ENCODE measurements at regions not wholly inside any gene's neighbourhood (a gene's known extent, or its start where the extent isn't known, plus 50 kb on each side); places are given as distances from the start of the nearest gene placed in this dataset.

GRCh38 chrY:8726616-8727015 is 610.6 kb upstream of the TSPY4 start:
- H3K9me3 ChIP-seq (ENCODE audit: severe bottlenecking), result no peaks in the 10 kb centered on the region
- H3K36me3 ChIP-seq (ENCODE audit: low read depth), result no peaks in the 10 kb centered on the region
- no peaks in the 10 kb centered on the region for H3K27me3 ChIP-seq (ENCODE audit: insufficient read depth, poor library complexity, severe bottlenecking)
- H3K4me1 ChIP-seq (ENCODE audit: insufficient read depth, poor library complexity, severe bottlenecking), result no peaks in the 10 kb centered on the region
- no peak overlapping the region for H3K4me3 ChIP-seq (ENCODE audit: severe bottlenecking)
- no peak overlapping the region for H3K27ac ChIP-seq (ENCODE audit: poor library complexity, severe bottlenecking)
- no peak for DNase-seq (ENCODE audit: low spot score)
- ATAC-seq (ENCODE audit: low read depth), result no peak
- TF ChIP-seq CTCF (IDR thresholded peaks at IDR 0.05; ENCODE audit: poor library complexity, severe bottlenecking), result no peak

- no peak for DNase-seq (ENCODE audit: low spot score)
- no peak overlapping the region for H3K27ac ChIP-seq (ENCODE audit: poor library complexity, severe bottlenecking)
- H3K36me3 ChIP-seq (ENCODE audit: low read depth), result no peaks in the 10 kb centered on the region
- H3K27me3 ChIP-seq (ENCODE audit: insufficient read depth, poor library complexity, severe bottlenecking), result no peaks in the 10 kb centered on the region
- H3K4me3 ChIP-seq (ENCODE audit: severe bottlenecking), result no peak overlapping the region
- H3K4me1 ChIP-seq (ENCODE audit: insufficient read depth, poor library complexity, severe bottlenecking), result no peaks in the 10 kb centered on the region
- H3K9me3 ChIP-seq (ENCODE audit: severe bottlenecking), result no peaks in the 10 kb centered on the region
- TF ChIP-seq CTCF (IDR thresholded peaks at IDR 0.05; ENCODE audit: poor library complexity, severe bottlenecking), result no peak
- ATAC-seq (ENCODE audit: low read depth), result no peak
These were observed 607.3 kb upstream of the TSPY4 start for GRCh38 chrY:8729971-8730370.

GRCh38 chrY:8741343-8742069 is 595.8 kb upstream of the TSPY4 start:
- no peak for DNase-seq (ENCODE audit: low spot score)
- Histone ChIP-seq H3K4me3 (ENCODE audit: severe bottlenecking) (no peak overlapping the region), H3K4me1 (ENCODE audit: insufficient read depth, poor library complexity, severe bottlenecking) (no peaks in the 10 kb centered on the region), H3K27me3 (ENCODE audit: insufficient read depth, poor library complexity, severe bottlenecking) (no peaks in the 10 kb centered on the region), H3K9me3 (ENCODE audit: severe bottlenecking) (no peaks in the 10 kb centered on the region), H3K36me3 (ENCODE audit: low read depth) (no peaks in the 10 kb centered on the region), H3K27ac (ENCODE audit: poor library complexity, severe bottlenecking) (no peak overlapping the region)
- ATAC-seq (ENCODE audit: low read depth), result no peak
- no peak for TF ChIP-seq CTCF (IDR thresholded peaks at IDR 0.05; ENCODE audit: poor library complexity, severe bottlenecking)

GRCh38 chrY:8764184-8764583 is 573.1 kb upstream of the TSPY4 start:
- DNase-seq (ENCODE audit: low spot score) (no peak), ATAC-seq (ENCODE audit: low read depth) (no peak)
- H3K36me3 ChIP-seq (ENCODE audit: low read depth), result no peaks in the 10 kb centered on the region
- TF ChIP-seq CTCF (IDR thresholded peaks at IDR 0.05; ENCODE audit: poor library complexity, severe bottlenecking), result no peak
- no peaks in the 10 kb centered on the region for H3K27me3 ChIP-seq (ENCODE audit: insufficient read depth, poor library complexity, severe bottlenecking)
- no peaks in the 10 kb centered on the region for H3K9me3 ChIP-seq (ENCODE audit: severe bottlenecking)
- no peaks in the 10 kb centered on the region for H3K4me1 ChIP-seq (ENCODE audit: insufficient read depth, poor library complexity, severe bottlenecking)
- H3K27ac ChIP-seq (ENCODE audit: poor library complexity, severe bottlenecking), result no peak overlapping the region
- H3K4me3 ChIP-seq (ENCODE audit: severe bottlenecking), result no peak overlapping the region

GRCh38 chrY:8781184-8781890 is 555.9 kb upstream of the TSPY4 start:
- Histone ChIP-seq H3K36me3 (ENCODE audit: low read depth) (no peaks in the 10 kb centered on the region), H3K27ac (ENCODE audit: poor library complexity, severe bottlenecking) (no peak overlapping the region), H3K9me3 (ENCODE audit: severe bottlenecking) (no peaks in the 10 kb centered on the region), H3K4me3 (ENCODE audit: severe bottlenecking) (no peak overlapping the region), H3K4me1 (ENCODE audit: insufficient read depth, poor library complexity, severe bottlenecking) (no peaks in the 10 kb centered on the region), H3K27me3 (ENCODE audit: insufficient read depth, poor library complexity, severe bottlenecking) (no peaks in the 10 kb centered on the region)
- no peak for DNase-seq (ENCODE audit: low spot score)
- TF ChIP-seq CTCF (IDR thresholded peaks at IDR 0.05; ENCODE audit: poor library complexity, severe bottlenecking), result no peak
- no peak for ATAC-seq (ENCODE audit: low read depth)

All from RWPE2 (cell line).